K562 (cell line): ENCODE measurements at regions not wholly inside any gene's neighbourhood (a gene's known extent, or its start where the extent isn't known, plus 50 kb on each side); places are given as distances from the start of the nearest gene placed in this dataset.

ENCODE experiments used
- ELF1 ChIP-seq: fragments of 200-800 bp; sonication (Bioruptor generic); IDR thresholded peaks from 2 replicates; pipeline ENCODE4 v1.6.1; 2016; ENCODE audit warnings: missing genetic modification characterization, missing compliant biosample characterization
- HDAC2 ChIP-seq: fragments of 450-650 bp; IDR thresholded peaks from 2 replicates; pipeline ENCODE4 v1.6.1; 2016; ENCODE audit warnings: mild to moderate bottlenecking
- KHSRP ChIP-seq: fragments of 450-650 bp; IDR thresholded peaks from 2 replicates; pipeline ENCODE4 v1.6.1; 2017
- RERE ChIP-seq: sonication (generic); formaldehyde crosslinking; IDR thresholded peaks from 2 replicates; pipeline ENCODE4 v1.8.0; 2023; ENCODE audit warnings: missing genetic modification reagents, mild to moderate bottlenecking, borderline replicate concordance
- ZNF280A ChIP-seq: fragments of 450-650 bp; IDR thresholded peaks from 2 replicates; pipeline ENCODE4 v1.6.1; 2018; ENCODE audit warnings: mild to moderate bottlenecking, low read depth; ENCODE audit not compliant: partially characterized antibody
- ZNF3 ChIP-seq: fragments of 250-450 bp; sonication (Bioruptor Pico); IDR thresholded peaks from 2 replicates; pipeline ENCODE4 v1.5.0; 2021; ENCODE audit warnings: mild to moderate bottlenecking, moderate library complexity

GRCh38 chr12:92543840-92544239, 158.9 kb upstream of the PLEKHG7 start (continued):
- TF ChIP-seq RERE (CRISPR knock-in tag) (no peak), KHSRP (no peak), ZNF3 (CRISPR knock-in tag) (no peak), HDAC2 (no peak), ZNF280A (no peak), ELF1 (tag) (no peak)
